Mesenchymal stem cell (in vitro differentiated cells and primary cell): ENCODE measurements at regions not wholly inside any gene's neighbourhood (a gene's known extent, or its start where the extent isn't known, plus 50 kb on each side); places are given as distances from the start of the nearest gene placed in this dataset.
"Not testable (repeated sequence)": the region's sequence is repeated elsewhere in the genome, so short reads cannot be mapped to it uniquely, and the experiment has no call there.

Experiments used
- DNase-seq: peaks from one replicate; pipeline ENCODE4 v3.0.0-alpha.2; 2013
- H2AFZ ChIP-seq: one replicate; pipeline ENCODE4 v1.6.1; 2013; ENCODE audit warnings: low read depth, mild to moderate bottlenecking, control low read depth, inconsistent platforms, low read length, moderate library complexity
- H2AK5ac ChIP-seq: 2 replicates; pipeline ENCODE4 v1.6.1; 2013; ENCODE audit warnings: low read length, moderate library complexity, mild to moderate bottlenecking, inconsistent platforms; ENCODE audit not compliant: severe bottlenecking
- H2BK120ac ChIP-seq: one replicate; pipeline ENCODE4 v1.6.1; 2013; ENCODE audit warnings: low read depth, mild to moderate bottlenecking, inconsistent platforms, low read length, moderate library complexity
- H2BK12ac ChIP-seq, 2 experiments: one replicate each; pipeline ENCODE4 v1.6.1; 2013; ENCODE audit warnings: inconsistent platforms in 2 of 2, low read length in 2 of 2, mild to moderate bottlenecking in 2 of 2, moderate library complexity in 2 of 2, control low read depth in 1 of 2
- H2BK15ac ChIP-seq: one replicate; pipeline ENCODE4 v1.6.1; 2013; ENCODE audit warnings: mild to moderate bottlenecking, low read depth, inconsistent platforms; ENCODE audit not compliant: poor library complexity, severe bottlenecking
- H2BK5ac ChIP-seq: 2 replicates; pipeline ENCODE4 v1.6.1; 2013; ENCODE audit warnings: low read depth, mild to moderate bottlenecking, low read length, control low read depth, inconsistent platforms; ENCODE audit not compliant: poor library complexity, severe bottlenecking
- H3K14ac ChIP-seq, 2 experiments: one replicate each; pipeline ENCODE4 v1.6.1; 2013; ENCODE audit warnings: inconsistent platforms in 2 of 2, low read length in 2 of 2, control low read depth in 1 of 2, mild to moderate bottlenecking in 1 of 2, moderate library complexity in 1 of 2
- H3K18ac ChIP-seq, 2 experiments: one replicate each; pipeline ENCODE4 v1.6.1; 2013; ENCODE audit warnings: inconsistent platforms in 2 of 2, low read length in 2 of 2, control low read depth in 1 of 2, low read depth in 1 of 2, mild to moderate bottlenecking in 1 of 2
- H3K23ac ChIP-seq, 2 experiments: one replicate each; pipeline ENCODE4 v1.6.1; 2013; ENCODE audit warnings: inconsistent platforms in 2 of 2, low read length in 2 of 2, mild to moderate bottlenecking in 2 of 2, moderate library complexity in 2 of 2, control low read depth in 1 of 2
- H3K27ac ChIP-seq: 2 replicates; pipeline ENCODE4 v1.5.1; 2013; ENCODE audit warnings: mild to moderate bottlenecking, moderate library complexity, low read length, control low read depth, inconsistent platforms; ENCODE audit not compliant: poor library complexity, severe bottlenecking
- H3K27me3 ChIP-seq, 2 experiments: 2 replicates each; pipeline versions ENCODE4 v1.6.1 to v1.7.0; 2013; ENCODE audit warnings: low read length in 2 of 2, mild to moderate bottlenecking in 2 of 2, moderate library complexity in 2 of 2, control low read depth in 1 of 2, inconsistent platforms in 1 of 2; ENCODE audit not compliant: control insufficient read depth in 1 of 2, insufficient read depth in 1 of 2
- H3K36me3 ChIP-seq, 2 experiments: 2 replicates each; pipeline versions ENCODE4 v1.6.1 to v1.7.0; 2013; ENCODE audit warnings: low read length in 2 of 2, control low read depth in 1 of 2, inconsistent platforms in 1 of 2, low read depth in 1 of 2, mild to moderate bottlenecking in 1 of 2; ENCODE audit not compliant: insufficient read depth in 2 of 2, control insufficient read depth in 1 of 2
- H3K4ac ChIP-seq, 2 experiments: one replicate each; pipeline ENCODE4 v1.6.1; 2013; ENCODE audit warnings: inconsistent platforms in 2 of 2, low read length in 2 of 2, mild to moderate bottlenecking in 2 of 2, moderate library complexity in 2 of 2, control low read depth in 1 of 2, low read depth in 1 of 2
- H3K4me1 ChIP-seq: 2 replicates; pipeline ENCODE4 v1.6.1; 2013; ENCODE audit warnings: low read depth, low read length, control low read depth; ENCODE audit not compliant: control insufficient read depth, insufficient read depth
- H3K4me2 ChIP-seq: 2 replicates; pipeline ENCODE4 v1.6.1; 2013; ENCODE audit warnings: low read length, mild to moderate bottlenecking, inconsistent platforms; ENCODE audit not compliant: poor library complexity, severe bottlenecking
- H3K4me3 ChIP-seq, 2 experiments: 2 replicates each; pipeline versions ENCODE4 v1.5.1 to v1.7.0; 2013; ENCODE audit warnings: low read length in 2 of 2, mild to moderate bottlenecking in 2 of 2, control low read depth in 1 of 2, low read depth in 1 of 2; ENCODE audit not compliant: insufficient read depth in 1 of 2
- H3K79me1 ChIP-seq: replicated peaks from 2 replicates; pipeline ENCODE4 v1.6.1; 2013; ENCODE audit warnings: mild to moderate bottlenecking, control low read depth, low read length, inconsistent platforms; ENCODE audit not compliant: poor library complexity, severe bottlenecking
- H3K9ac ChIP-seq: 2 replicates; pipeline ENCODE4 v1.7.0; 2013; ENCODE audit warnings: mild to moderate bottlenecking, low read length, moderate library complexity
- H3K9me3 ChIP-seq: 2 replicates; pipeline ENCODE4 v1.7.0; 2013; ENCODE audit warnings: mild to moderate bottlenecking, low read length; ENCODE audit not compliant: control insufficient read depth
- H4K8ac ChIP-seq: one replicate; pipeline ENCODE4 v1.6.1; 2013; ENCODE audit warnings: inconsistent platforms, mild to moderate bottlenecking, low read length, moderate library complexity
- H4K91ac ChIP-seq: one replicate; pipeline ENCODE4 v1.6.1; 2013; ENCODE audit warnings: mild to moderate bottlenecking, low read length, inconsistent platforms
- WGBS: methylation state at CpG from one replicate; pipeline ENCODE4 v1.1.7; 2013; ENCODE audit warnings: mixed read lengths; 5-methylcytosine and 5-hydroxymethylcytosine counted together

GRCh38 chr5:120122703-120123102 is 341.4 kb upstream of the PRR16 start:
- Histone ChIP-seq H3K36me3 (no peaks in the 10 kb centered on the region), H4K8ac (no peak overlapping the region), H3K27me3 (no peaks in the 10 kb centered on the region), H4K91ac (no peak overlapping the region), H3K14ac (no peak overlapping the region), H3K18ac (no peak overlapping the region), H2BK15ac (no peak overlapping the region), H3K27ac (no peak overlapping the region), H2AK5ac (no peak overlapping the region), H3K4me3 (no peak overlapping the region), H3K9ac (no peak overlapping the region), H2AFZ (no peak overlapping the region), H3K23ac (no peak overlapping the region), H3K9me3 (no peaks in the 10 kb centered on the region), H2BK5ac (no peak overlapping the region), H2BK120ac (no peak overlapping the region), H3K4ac (no peak overlapping the region), H3K79me1 (no peaks in the 10 kb centered on the region), H2BK12ac (no peak overlapping the region), H3K4me2 (no peak overlapping the region), H3K4me1 (no peaks in the 10 kb centered on the region)
- no peak for DNase-seq

GRCh38 chr5:120124031-120124430 is 340.1 kb upstream of the PRR16 start:
- Histone ChIP-seq H3K9ac (no peak overlapping the region), H3K36me3 (no peaks in the 10 kb centered on the region), H3K4me2 (no peak overlapping the region), H3K18ac (no peak overlapping the region), H3K9me3 (no peaks in the 10 kb centered on the region), H3K14ac (no peak overlapping the region), H3K4ac (no peak overlapping the region), H2BK120ac (no peak overlapping the region), H4K91ac (no peak overlapping the region), H3K4me1 (no peaks in the 10 kb centered on the region), H2AK5ac (no peak overlapping the region), H3K4me3 (no peak overlapping the region), H3K27me3 (no peaks in the 10 kb centered on the region), H3K27ac (no peak overlapping the region), H3K79me1 (no peaks in the 10 kb centered on the region), H2BK12ac (no peak overlapping the region), H2BK5ac (no peak overlapping the region), H2AFZ (no peak overlapping the region), H4K8ac (no peak overlapping the region), H3K23ac (no peak overlapping the region), H2BK15ac (no peak overlapping the region)
- 70% methylated on average over 1 of the region's 1 CpG for WGBS
- DNase-seq, result no peak

- Histone ChIP-seq H3K4ac (no peak overlapping the region), H3K27ac (no peak overlapping the region), H2BK120ac (no peak overlapping the region), H3K4me1 (no peaks in the 10 kb centered on the region), H2BK15ac (no peak overlapping the region), H3K4me2 (no peak overlapping the region), H3K9me3 (no peaks in the 10 kb centered on the region), H3K79me1 (no peaks in the 10 kb centered on the region), H2BK12ac (no peak overlapping the region), H4K8ac (no peak overlapping the region), H2BK5ac (no peak overlapping the region), H2AK5ac (no peak overlapping the region), H3K9ac (peak overlapping the region; percentile 45), H3K23ac (no peak overlapping the region), H4K91ac (no peak overlapping the region), H3K36me3 (no peaks in the 10 kb centered on the region), H3K27me3 (no peaks in the 10 kb centered on the region), H3K14ac (no peak overlapping the region), H2AFZ (no peak overlapping the region), H3K18ac (no peak overlapping the region), H3K4me3 (no peak overlapping the region)
- WGBS, result no CpG with 5 or more reads among the region's 2 CpGs
- DNase-seq, result peak; percentile 26
These were observed 339.1 kb upstream of the PRR16 start for GRCh38 chr5:120124961-120125360.

GRCh38 chr5:120132347-120132746 is 331.8 kb upstream of the PRR16 start:
- not testable (repeated sequence) for H3K9ac ChIP-seq, H3K36me3 ChIP-seq, H3K4me1 ChIP-seq, H3K27me3 ChIP-seq, H3K79me1 ChIP-seq, H3K27ac ChIP-seq, H2BK120ac ChIP-seq, H3K23ac ChIP-seq, H3K4ac ChIP-seq, H3K4me2 ChIP-seq, H2AFZ ChIP-seq, H4K91ac ChIP-seq, H3K4me3 ChIP-seq, H3K14ac ChIP-seq, DNase-seq, H2AK5ac ChIP-seq, H3K9me3 ChIP-seq, H2BK5ac ChIP-seq, H2BK12ac ChIP-seq
- Histone ChIP-seq H3K18ac (peak overlapping the region in 1 of 2 experiments; percentile 75), H4K8ac (peak overlapping the region; percentile 64), H2BK15ac (peak overlapping the region; percentile 69)
- 77% methylated on average over 7 of the region's 7 CpGs for WGBS
